ENCODE measurements at regions not wholly inside any gene's neighbourhood (a gene's known extent, or its start where the extent isn't known, plus 50 kb on each side); places are given as distances from the start of the nearest gene placed in this dataset.

GRCh38 chrX:39058724-39059123 is 257.5 kb downstream of the MID1IP1 start:
- no peak overlapping the region for H2BK5ac ChIP-seq (ENCODE audit: low read depth, low read length, poor library complexity, severe bottlenecking)
- no peak overlapping the region for H3K23ac ChIP-seq (ENCODE audit: low read depth, low read length)
- H3K56ac ChIP-seq (ENCODE audit: extremely low read depth, insufficient read depth, low read length) = no peak overlapping the region
- in situ Hi-C loops (cut with MboI; ENCODE audit: low sequenced_read_pairs) (no loop called here), dilution Hi-C loops (cut with HindIII; ENCODE audit: low sequenced_read_pairs, unreplicated experiment) (no loop called here), intact Hi-C loops (cut with micrococcal nuclease) (no loop called here)
- H2BK15ac ChIP-seq (ENCODE audit: low read depth, low read length) = no peak overlapping the region
- no peak overlapping the region for H4K91ac ChIP-seq (ENCODE audit: insufficient read depth, low read depth, low read length)
- BruUV-seq (replicated peaks) = no TSS peak
- DNase-seq = no peak
- H3K27me3 ChIP-seq (ENCODE audit: control insufficient read depth, insufficient read depth, low read length) = peaks cover 10% of the 10 kb centered on the region
- no peaks in the 10 kb centered on the region for H3K36me3 ChIP-seq (ENCODE audit: control insufficient read depth, insufficient read depth, low read length)
- no peak overlapping the region for H2BK120ac ChIP-seq (ENCODE audit: low read depth, low read length)
- H3K14ac ChIP-seq (replicated peaks; ENCODE audit: low read depth, low read length) = no peak overlapping the region
- H3K4me1 ChIP-seq (ENCODE audit: control insufficient read depth, insufficient read depth, low read length) = no peaks in the 10 kb centered on the region
- CTCF ChIA-PET = no interaction called here
- no peak overlapping the region for H4K5ac ChIP-seq (ENCODE audit: low read depth, low read length)
- POLR2A ChIA-PET (ENCODE audit: unreplicated experiment) = no interaction called here
- no peak overlapping the region for H3K4me2 ChIP-seq (ENCODE audit: low read depth, low read length)
- H4K20me1 ChIP-seq (ENCODE audit: insufficient read depth, low read length) = no peaks in the 10 kb centered on the region
- H3K4me3 ChIP-seq (ENCODE audit: insufficient read depth, low read depth, low read length) = no peak overlapping the region
- no peak overlapping the region for H3K27ac ChIP-seq (ENCODE audit: insufficient read depth, low read length)
- TF ChIP-seq CTCF (conservative IDR thresholded peaks at IDR 0.05; ENCODE audit: low read depth, low read length) = no peak
- no peak for TF ChIP-seq USF2 (IDR thresholded peaks at IDR 0.05; ENCODE audit: low read depth, low read length)
- TF ChIP-seq FOS (IDR thresholded peaks at IDR 0.05; ENCODE audit: low read depth, low read length) = no peak
- no peak for TF ChIP-seq BHLHE40 (IDR thresholded peaks at IDR 0.05; ENCODE audit: low read depth, low read length)
- no peak for TF ChIP-seq CHD1 (IDR thresholded peaks at IDR 0.05; ENCODE audit: low read depth, low read length)
- TF ChIP-seq CEBPB (IDR thresholded peaks at IDR 0.05; ENCODE audit: low read depth, low read length) = no peak
- no peak for TF ChIP-seq MAFK (IDR thresholded peaks at IDR 0.05; ENCODE audit: low read depth, low read length)
- TF ChIP-seq MXI1 (IDR thresholded peaks at IDR 0.05; ENCODE audit: borderline replicate concordance, low read depth, low read length) = no peak
- no peak for TF ChIP-seq NFE2L2 (IDR thresholded peaks at IDR 0.05; ENCODE audit: low read depth, low read length)
- no peak for TF ChIP-seq MAZ (IDR thresholded peaks at IDR 0.05; ENCODE audit: borderline replicate concordance, low read depth, low read length)
- no peak overlapping the region for H2AFZ ChIP-seq (replicated peaks; ENCODE audit: low read length, poor library complexity)
- no peak overlapping the region for H3K9ac ChIP-seq (ENCODE audit: low read depth, low read length)
- H3K79me1 ChIP-seq (ENCODE audit: low read depth in 1 of 2, low read length in 2 of 2) = no peaks in the 10 kb centered on the region
- no peak overlapping the region for H3K4ac ChIP-seq (ENCODE audit: low read depth, low read length)
- no peak for ATAC-seq (ENCODE audit: low read depth)
- no peak overlapping the region for H2AK5ac ChIP-seq (ENCODE audit: low read depth, low read length)
- no peak overlapping the region for H2BK20ac ChIP-seq (ENCODE audit: low read depth, low read length)
- 40% methylated on average over 1 of the region's 3 CpGs; no CpG with 5 or more reads in 1 of the 2 experiments for WGBS, 2 experiments (ENCODE audit: extremely low coverage in 2 of 2, insufficient read length in 1 of 2)
- H3K18ac ChIP-seq (ENCODE audit: low read depth, low read length) = no peak overlapping the region
- no peak overlapping the region for H4K8ac ChIP-seq (ENCODE audit: low read depth in 2 of 2, low read length in 2 of 2)
- H3K9me3 ChIP-seq (ENCODE audit: control insufficient read depth, insufficient read depth, low read length) = peaks cover 4% of the 10 kb centered on the region; the same call in 1 of the 2 replicates
- H3K9me1 ChIP-seq (ENCODE audit: insufficient read depth, low read length) = no peaks in the 10 kb centered on the region
- no peak overlapping the region for H2AK9ac ChIP-seq (replicated peaks; ENCODE audit: low read depth, low read length, poor library complexity)

All from IMR-90 (cell line).